Fibroblast of mammary gland (primary cell): ENCODE measurements at regions not wholly inside any gene's neighbourhood (a gene's known extent, or its start where the extent isn't known, plus 50 kb on each side); places are given as distances from the start of the nearest gene placed in this dataset.

ENCODE experiments used
- DNase-seq: peaks from one replicate; pipeline ENCODE4 v3.0.0-alpha.2; 2010; ENCODE audit warnings: low read depth
- H3K4me3 ChIP-seq: 2 replicates; pipeline ENCODE4 v1.5.1; 2011; ENCODE audit warnings: low read depth, mild to moderate bottlenecking, low read length, moderate library complexity; ENCODE audit not compliant: control insufficient read depth
- TF ChIP-seq, protein P1 (sequence below): conservative IDR thresholded peaks from 2 replicates; pipeline ENCODE4 v1.5.1; 2011; ENCODE audit warnings: low read depth, low read length, inconsistent platforms; ENCODE audit not compliant: control insufficient read depth, insufficient read depth

DNA sequence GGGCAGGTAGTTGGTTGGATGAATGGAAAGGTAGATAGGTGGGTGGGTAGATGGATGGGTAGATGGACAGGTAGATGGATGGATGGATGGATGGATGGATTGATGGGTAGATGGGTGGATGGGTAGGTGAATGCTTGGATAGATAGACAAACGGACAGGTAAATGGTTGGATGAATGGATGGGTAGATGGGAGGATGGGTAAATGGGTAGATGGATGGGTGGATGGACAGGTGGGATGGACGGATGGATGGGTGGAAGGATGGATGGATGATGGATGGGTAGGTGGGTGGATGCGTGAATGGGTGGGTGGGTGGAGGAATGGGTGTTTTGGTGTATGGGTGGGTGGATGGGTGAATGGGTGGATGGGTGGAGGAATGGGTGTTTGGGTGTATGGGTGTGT is 50.1 kb upstream of the ASAP2 start:
- H3K4me3 ChIP-seq: no peak overlapping the region
- no peak for DNase-seq
- TF ChIP-seq, protein P1, sequence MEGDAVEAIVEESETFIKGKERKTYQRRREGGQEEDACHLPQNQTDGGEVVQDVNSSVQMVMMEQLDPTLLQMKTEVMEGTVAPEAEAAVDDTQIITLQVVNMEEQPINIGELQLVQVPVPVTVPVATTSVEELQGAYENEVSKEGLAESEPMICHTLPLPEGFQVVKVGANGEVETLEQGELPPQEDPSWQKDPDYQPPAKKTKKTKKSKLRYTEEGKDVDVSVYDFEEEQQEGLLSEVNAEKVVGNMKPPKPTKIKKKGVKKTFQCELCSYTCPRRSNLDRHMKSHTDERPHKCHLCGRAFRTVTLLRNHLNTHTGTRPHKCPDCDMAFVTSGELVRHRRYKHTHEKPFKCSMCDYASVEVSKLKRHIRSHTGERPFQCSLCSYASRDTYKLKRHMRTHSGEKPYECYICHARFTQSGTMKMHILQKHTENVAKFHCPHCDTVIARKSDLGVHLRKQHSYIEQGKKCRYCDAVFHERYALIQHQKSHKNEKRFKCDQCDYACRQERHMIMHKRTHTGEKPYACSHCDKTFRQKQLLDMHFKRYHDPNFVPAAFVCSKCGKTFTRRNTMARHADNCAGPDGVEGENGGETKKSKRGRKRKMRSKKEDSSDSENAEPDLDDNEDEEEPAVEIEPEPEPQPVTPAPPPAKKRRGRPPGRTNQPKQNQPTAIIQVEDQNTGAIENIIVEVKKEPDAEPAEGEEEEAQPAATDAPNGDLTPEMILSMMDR: no peak

DNA sequence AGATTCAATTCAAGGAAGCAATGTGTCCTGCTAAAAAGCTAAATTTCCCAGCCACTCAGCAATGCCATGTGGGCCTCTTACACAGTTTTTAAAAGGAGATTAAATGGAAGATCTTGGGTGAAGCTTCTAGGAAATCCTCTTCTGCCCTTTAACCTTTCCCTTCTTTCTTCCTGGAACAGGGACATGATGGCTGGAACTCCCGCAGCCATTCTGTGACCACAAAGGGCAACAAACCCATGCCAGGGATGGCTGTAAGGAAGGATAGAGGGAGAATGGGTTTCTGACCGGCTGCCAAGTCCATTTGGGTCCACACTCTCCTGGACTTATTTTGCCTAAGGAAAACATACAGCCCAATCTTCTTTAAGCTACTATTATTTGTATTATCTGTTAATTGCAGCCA is 52.6 kb upstream of the ASAP2 start:
- no peak for DNase-seq
- TF ChIP-seq, protein P1: no peak
- H3K4me3 ChIP-seq: no peak overlapping the region

- no peak overlapping the region for H3K4me3 ChIP-seq
- no peak for DNase-seq
- TF ChIP-seq, protein P1: no peak
Observed at GRCh38 chr2:9153643-9153980, 53.0 kb upstream of the ASAP2 start.

GRCh38 chr2:9152975-9153642 is 53.5 kb upstream of the ASAP2 start:
- DNase-seq: peak; percentile 44
- peak overlapping the region; percentile 9 for H3K4me3 ChIP-seq
- TF ChIP-seq, protein P1: no peak

DNA sequence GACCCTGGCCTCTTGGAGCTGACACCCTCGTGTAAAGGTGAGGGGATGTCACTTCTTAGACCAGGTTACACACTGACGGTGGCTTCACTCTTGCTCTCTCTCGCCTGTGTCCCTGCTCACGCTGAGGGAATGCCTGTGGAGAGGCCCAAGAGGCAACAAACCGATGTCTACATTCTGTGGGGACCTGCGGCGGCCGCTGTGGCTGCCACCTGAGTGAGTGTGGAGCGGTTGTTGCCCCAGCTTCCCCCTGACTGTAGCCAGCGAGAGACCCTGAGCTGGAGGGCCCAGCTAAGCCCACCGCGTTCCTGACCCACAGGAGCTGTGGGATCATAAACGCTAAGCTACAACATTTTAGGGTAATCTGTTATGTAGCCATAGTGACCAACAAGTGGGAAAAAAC is 55.7 kb upstream of the ASAP2 start:
- no peak overlapping the region for H3K4me3 ChIP-seq
- no peak for DNase-seq
- TF ChIP-seq, protein P1: no peak

GRCh38 chr2:9150568-9150900 is 56.1 kb upstream of the ASAP2 start:
- DNase-seq: no peak
- no peak overlapping the region for H3K4me3 ChIP-seq
- TF ChIP-seq, protein P1: no peak
